Keratinocyte (primary cell): ENCODE measurements at regions not wholly inside any gene's neighbourhood (a gene's known extent, or its start where the extent isn't known, plus 50 kb on each side); places are given as distances from the start of the nearest gene placed in this dataset.
"Not testable (repeated sequence)": the region's sequence is repeated elsewhere in the genome, so short reads cannot be mapped to it uniquely, and the experiment has no call there.

Experiments
- DNase-seq: peaks from one replicate; pipeline ENCODE4 v3.0.0-alpha.2; 2011; ENCODE audit warnings: low read depth, missing footprints, low spot score
- FAIRE-seq: peaks from 2 replicates; lab custom pipeline; 2011; peaks lifted over from hg19 to GRCh38; lab: Jason Lieb, UNC
- H2AFZ ChIP-seq: 2 replicates; pipeline ENCODE4 v1.6.0; 2012; ENCODE audit warnings: low read length, control low read depth, inconsistent platforms; ENCODE audit not compliant: control insufficient read depth
- H3K27ac ChIP-seq: 2 replicates; pipeline ENCODE4 v1.5.1; 2011; ENCODE audit warnings: low read length; ENCODE audit not compliant: control insufficient read depth, insufficient read depth
- H3K27me3 ChIP-seq: 3 replicates; pipeline ENCODE4 v1.6.0; 2011; ENCODE audit warnings: low read length; ENCODE audit not compliant: control insufficient read depth, insufficient read depth; ENCODE audit errors: extremely low read depth
- H3K36me3 ChIP-seq, 2 experiments: 2 replicates in 1 of 2; 3 replicates in 1 of 2; pipeline ENCODE4 v1.5.1; 2011; ENCODE audit warnings: low read length in 2 of 2, mild to moderate bottlenecking in 1 of 2; ENCODE audit not compliant: control insufficient read depth in 2 of 2, insufficient read depth in 2 of 2; ENCODE audit errors: extremely low read depth in 1 of 2
- H3K4me1 ChIP-seq: 3 replicates; pipeline ENCODE4 v1.5.1; 2011; ENCODE audit warnings: low read length; ENCODE audit not compliant: control insufficient read depth, insufficient read depth; ENCODE audit errors: extremely low read depth
- H3K4me2 ChIP-seq: 3 replicates; pipeline ENCODE4 v1.6.0; 2011; ENCODE audit warnings: low read depth, low read length; ENCODE audit not compliant: control insufficient read depth, insufficient read depth; ENCODE audit errors: extremely low read depth
- H3K4me3 ChIP-seq, 3 experiments: fragments of 200-600 bp in 1 of 3; sonication (generic) in 1 of 3; 2 replicates in 2 of 3; 3 replicates in 1 of 3; pipeline ENCODE4 v1.5.1; 2011 to 2016; ENCODE audit warnings: low read length in 3 of 3, mild to moderate bottlenecking in 3 of 3, control low read depth in 2 of 3, inconsistent platforms in 1 of 3, low read depth in 1 of 3, mixed read lengths in 1 of 3, mixed run types in 1 of 3, moderate library complexity in 1 of 3; ENCODE audit not compliant: control insufficient read depth in 2 of 3, insufficient read depth in 2 of 3; ENCODE audit errors: extremely low read depth in 1 of 3
- H3K79me2 ChIP-seq: 2 replicates; pipeline ENCODE4 v1.6.0; 2012; ENCODE audit warnings: low read length; ENCODE audit not compliant: control insufficient read depth, insufficient read depth
- H3K9ac ChIP-seq: 3 replicates; pipeline ENCODE4 v1.6.0; 2011; ENCODE audit warnings: low read length; ENCODE audit not compliant: control insufficient read depth, insufficient read depth; ENCODE audit errors: extremely low read depth
- H3K9me1 ChIP-seq: 3 replicates; pipeline ENCODE4 v1.6.0; 2011; ENCODE audit warnings: low read length; ENCODE audit not compliant: control insufficient read depth, insufficient read depth; ENCODE audit errors: extremely low read depth
- H3K9me3 ChIP-seq: 2 replicates; pipeline ENCODE4 v1.5.1; 2012; ENCODE audit warnings: low read depth, low read length; ENCODE audit not compliant: control insufficient read depth
- H4K20me1 ChIP-seq: 3 replicates; pipeline ENCODE4 v1.6.0; 2011; ENCODE audit warnings: low read length; ENCODE audit not compliant: control insufficient read depth, insufficient read depth; ENCODE audit errors: extremely low read depth
- EZH2 ChIP-seq: IDR thresholded peaks from one replicate; pipeline ENCODE4 v1.6.1; 2012; ENCODE audit warnings: inconsistent platforms, mild to moderate bottlenecking, low read length, moderate library complexity
- dilution Hi-C: fragments of 300-500 bp; cut with MboI; formaldehyde crosslinking; loops from one replicate; pipeline ENCODE4 v1.7.0; 2020; ENCODE audit warnings: low sequenced_read_pairs; ENCODE audit not compliant: extremely low pct_ligation_motif_present
- TF ChIP-seq, protein P1 (sequence below), 3 experiments: IDR thresholded peaks in 1 of 3; conservative IDR thresholded peaks in 1 of 3; optimal IDR thresholded peaks in 1 of 3; 2 replicates in 2 of 3; 3 replicates in 1 of 3; pipeline versions ENCODE3 to v1.5.1; 2011; ENCODE audit warnings: low read length in 3 of 3, mild to moderate bottlenecking in 3 of 3, moderate library complexity in 2 of 3, control low read depth in 1 of 3, inconsistent platforms in 1 of 3; ENCODE audit not compliant: insufficient read depth in 2 of 3; ENCODE audit errors: extremely low read depth in 1 of 3

DNA sequence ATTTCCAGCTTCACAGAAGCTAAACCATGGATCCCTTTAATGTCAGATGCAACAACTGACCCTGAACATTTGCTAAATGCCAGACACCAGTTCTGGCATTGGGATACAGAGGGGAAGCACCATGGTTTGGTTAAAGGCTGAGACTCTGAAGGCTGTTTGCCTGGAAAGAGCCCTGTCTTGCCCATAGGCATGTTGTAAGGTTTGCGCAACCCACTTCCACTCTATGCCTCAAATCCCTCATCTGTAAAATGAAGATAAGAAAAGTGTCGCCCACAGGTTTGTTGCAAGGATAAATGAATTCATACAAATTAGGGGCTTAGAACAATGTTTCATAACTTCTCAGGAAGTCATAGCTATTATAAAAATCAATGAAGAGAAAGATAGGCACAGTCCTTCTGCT lies 380.9 kb upstream of the GYPC start:
- no peak overlapping the region for H3K27ac ChIP-seq
- no peaks in the 10 kb centered on the region for H3K79me2 ChIP-seq
- no peak overlapping the region for H3K9ac ChIP-seq
- no peaks in the 10 kb centered on the region for H3K4me1 ChIP-seq
- no peak for TF ChIP-seq EZH2
- TF ChIP-seq, protein P1, sequence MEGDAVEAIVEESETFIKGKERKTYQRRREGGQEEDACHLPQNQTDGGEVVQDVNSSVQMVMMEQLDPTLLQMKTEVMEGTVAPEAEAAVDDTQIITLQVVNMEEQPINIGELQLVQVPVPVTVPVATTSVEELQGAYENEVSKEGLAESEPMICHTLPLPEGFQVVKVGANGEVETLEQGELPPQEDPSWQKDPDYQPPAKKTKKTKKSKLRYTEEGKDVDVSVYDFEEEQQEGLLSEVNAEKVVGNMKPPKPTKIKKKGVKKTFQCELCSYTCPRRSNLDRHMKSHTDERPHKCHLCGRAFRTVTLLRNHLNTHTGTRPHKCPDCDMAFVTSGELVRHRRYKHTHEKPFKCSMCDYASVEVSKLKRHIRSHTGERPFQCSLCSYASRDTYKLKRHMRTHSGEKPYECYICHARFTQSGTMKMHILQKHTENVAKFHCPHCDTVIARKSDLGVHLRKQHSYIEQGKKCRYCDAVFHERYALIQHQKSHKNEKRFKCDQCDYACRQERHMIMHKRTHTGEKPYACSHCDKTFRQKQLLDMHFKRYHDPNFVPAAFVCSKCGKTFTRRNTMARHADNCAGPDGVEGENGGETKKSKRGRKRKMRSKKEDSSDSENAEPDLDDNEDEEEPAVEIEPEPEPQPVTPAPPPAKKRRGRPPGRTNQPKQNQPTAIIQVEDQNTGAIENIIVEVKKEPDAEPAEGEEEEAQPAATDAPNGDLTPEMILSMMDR (optimal IDR thresholded peaks at IDR 0.05 in 1 of 3, IDR thresholded peaks at IDR 0.05 in 1 of 3, conservative IDR thresholded peaks at IDR 0.05 in 1 of 3; ENCODE audit: extremely low read depth in 1 of 3, insufficient read depth in 2 of 3, low read length in 3 of 3) = no peak
- DNase-seq (no peak), FAIRE-seq (no peak)
- no peaks in the 10 kb centered on the region for H3K36me3 ChIP-seq
- dilution Hi-C loops = no loop called here
- H3K4me2 ChIP-seq = no peak overlapping the region
- H3K27me3 ChIP-seq = no peaks in the 10 kb centered on the region
- no peaks in the 10 kb centered on the region for H4K20me1 ChIP-seq
- H2AFZ ChIP-seq = no peak overlapping the region
- H3K9me1 ChIP-seq = no peaks in the 10 kb centered on the region
- no peak overlapping the region for H3K4me3 ChIP-seq
- no peaks in the 10 kb centered on the region for H3K9me3 ChIP-seq

DNA sequence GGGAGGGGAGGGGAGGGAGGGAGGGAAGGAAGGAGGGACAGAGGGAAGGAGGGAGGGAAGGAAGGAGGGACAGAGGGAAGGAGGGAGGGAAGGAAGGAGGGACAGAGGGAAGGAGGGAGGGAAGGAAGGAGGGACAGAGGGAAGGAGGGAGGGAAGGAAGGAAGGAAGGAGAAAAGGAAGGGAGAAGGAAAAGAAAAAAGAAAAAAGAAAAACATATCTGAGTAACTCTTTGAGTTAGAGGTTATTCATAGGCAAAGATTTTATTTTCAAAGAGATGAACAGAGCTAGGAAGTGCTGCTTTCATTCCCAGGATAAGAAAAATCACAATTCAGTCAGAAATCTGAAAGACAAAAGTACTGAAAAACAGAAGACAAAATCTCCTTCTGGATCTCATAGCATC lies 379.7 kb upstream of the GYPC start:
- H3K27ac ChIP-seq, H3K27me3 ChIP-seq, DNase-seq, H3K4me3 ChIP-seq, H3K4me1 ChIP-seq, H3K9me3 ChIP-seq, H3K36me3 ChIP-seq, H3K4me2 ChIP-seq, H4K20me1 ChIP-seq, FAIRE-seq, H3K79me2 ChIP-seq, H2AFZ ChIP-seq, H3K9ac ChIP-seq, H3K9me1 ChIP-seq, dilution Hi-C loops: not testable (repeated sequence)

DNA sequence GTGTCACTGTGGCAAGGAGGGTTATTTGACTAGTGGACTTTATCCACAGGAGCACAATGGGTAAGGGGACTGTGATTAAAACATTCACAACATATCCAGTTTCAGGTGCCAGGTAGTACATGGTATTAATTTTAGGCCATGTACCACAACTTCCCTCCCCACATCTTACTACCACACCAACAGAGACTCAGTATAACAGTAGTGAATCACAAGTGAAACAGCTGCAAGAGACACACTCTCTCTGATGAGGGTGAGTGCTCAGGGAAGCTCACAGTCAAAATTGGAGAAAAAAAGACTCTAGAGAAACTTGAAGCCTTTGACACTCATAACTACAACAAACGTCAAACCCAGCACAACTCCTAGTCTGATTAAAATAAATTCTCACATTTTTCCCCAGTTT lies 367.6 kb upstream of the GYPC start:
- no peaks in the 10 kb centered on the region for H3K36me3 ChIP-seq
- dilution Hi-C loops = no loop called here
- TF ChIP-seq, protein P1 (optimal IDR thresholded peaks at IDR 0.05 in 1 of 3, IDR thresholded peaks at IDR 0.05 in 1 of 3, conservative IDR thresholded peaks at IDR 0.05 in 1 of 3; ENCODE audit: extremely low read depth in 1 of 3, insufficient read depth in 2 of 3, low read length in 3 of 3) = no peak
- no peak for TF ChIP-seq EZH2

DNA sequence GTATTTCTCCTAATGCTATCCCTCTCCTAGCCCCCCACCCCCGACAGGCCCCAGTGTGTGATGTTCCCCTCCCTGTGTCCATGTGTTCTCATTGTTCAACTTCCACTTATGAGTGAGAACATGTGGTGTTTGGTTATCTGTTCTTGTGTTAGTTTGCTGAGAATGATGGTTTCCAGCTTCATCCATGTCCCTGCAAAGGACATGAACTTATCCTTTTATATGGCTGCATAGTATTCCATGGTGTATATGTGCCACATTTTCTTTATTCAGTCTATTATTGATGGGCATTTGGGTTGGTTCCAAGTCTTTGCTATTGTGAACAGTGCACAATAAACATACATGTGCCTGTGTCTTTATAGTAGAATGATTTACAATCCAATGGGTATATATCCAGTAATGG lies 362.0 kb upstream of the GYPC start:
- H3K4me2 ChIP-seq, H3K4me1 ChIP-seq, FAIRE-seq, H3K36me3 ChIP-seq, H3K9me3 ChIP-seq, H3K9ac ChIP-seq, H3K9me1 ChIP-seq, DNase-seq, H3K79me2 ChIP-seq, H3K27me3 ChIP-seq, H3K4me3 ChIP-seq, H2AFZ ChIP-seq, H4K20me1 ChIP-seq, dilution Hi-C loops, H3K27ac ChIP-seq: not testable (repeated sequence)

More for the DNA sequence above, 367.6 kb upstream of the GYPC start:
- no peaks in the 10 kb centered on the region for H3K4me1 ChIP-seq
- H3K9ac ChIP-seq = no peak overlapping the region
- no peaks in the 10 kb centered on the region for H4K20me1 ChIP-seq
- H3K4me3 ChIP-seq = no peak overlapping the region
- FAIRE-seq (no peak), DNase-seq (no peak)
- H2AFZ ChIP-seq = no peak overlapping the region
- no peaks in the 10 kb centered on the region for H3K9me1 ChIP-seq
- no peaks in the 10 kb centered on the region for H3K79me2 ChIP-seq
- H3K4me2 ChIP-seq = no peak overlapping the region
- no peaks in the 10 kb centered on the region for H3K9me3 ChIP-seq
- H3K27ac ChIP-seq = no peak overlapping the region
- H3K27me3 ChIP-seq = no peaks in the 10 kb centered on the region
